ENCODE measurements at regions not wholly inside any gene's neighbourhood (a gene's known extent, or its start where the extent isn't known, plus 50 kb on each side); places are given as distances from the start of the nearest gene placed in this dataset.

DNA sequence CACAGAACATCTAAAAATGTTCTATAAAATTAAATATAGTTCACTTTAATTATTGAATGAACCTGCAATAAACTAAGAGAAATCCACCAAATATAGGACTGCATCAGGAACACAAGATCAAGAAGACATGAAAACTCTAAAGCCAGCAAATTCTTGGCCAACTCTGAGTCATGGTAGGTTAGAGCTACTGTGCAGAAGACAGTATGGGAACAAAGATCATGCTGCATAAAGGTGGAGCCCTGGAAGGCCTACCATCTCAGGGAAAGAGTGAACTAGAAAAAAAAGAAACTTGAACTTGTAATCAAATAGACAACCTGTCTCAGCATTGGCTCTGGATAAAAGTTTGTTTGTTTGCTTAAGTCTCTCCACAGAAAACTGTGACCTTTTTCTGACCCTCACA lies 66.9 kb upstream of the CNOT2 start:
- DNase-seq = no peak
- H3F3A ChIP-seq (ENCODE audit: insufficient read depth, low read length) = no peaks in the 10 kb centered on the region

DNA sequence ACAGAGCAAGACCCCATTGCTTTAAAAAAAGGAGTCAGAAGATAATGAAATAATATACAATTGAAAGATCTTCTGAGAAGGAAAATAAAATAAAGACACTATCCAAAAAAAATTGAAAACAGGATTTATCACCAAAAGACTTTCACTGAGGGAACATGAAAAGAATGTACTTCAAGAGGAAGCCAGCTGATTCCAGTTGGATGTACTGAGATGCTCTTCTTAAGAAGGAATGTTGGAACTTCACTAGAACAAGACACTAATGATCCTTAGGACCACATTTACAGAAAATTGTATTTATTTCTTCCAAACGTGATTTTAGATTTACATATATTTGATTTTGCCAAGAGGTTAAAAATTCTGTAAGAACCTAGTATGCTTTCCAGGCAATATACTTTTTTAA lies 65.6 kb upstream of the CNOT2 start:
- Histone ChIP-seq H3K9ac (ENCODE audit: low read length) (no peak overlapping the region), H3K79me2 (ENCODE audit: low read length) (no peaks in the 10 kb centered on the region), H3K4me3 (ENCODE audit: low read length) (no peak overlapping the region), H3K27me3 (replicated peaks; ENCODE audit: insufficient read depth, low read length) (no peaks in the 10 kb centered on the region), H3K36me3 (replicated peaks; ENCODE audit: insufficient read depth, low read length) (no peaks in the 10 kb centered on the region), H2AFZ (ENCODE audit: low read length) (no peak overlapping the region), H3K9me2 (replicated peaks; ENCODE audit: insufficient read depth, low read length) (no peaks in the 10 kb centered on the region), H3K27ac (ENCODE audit: low read length) (no peak overlapping the region), H4K20me1 (ENCODE audit: insufficient read depth, low read length) (no peaks in the 10 kb centered on the region), H3F3A (ENCODE audit: insufficient read depth, low read length) (no peaks in the 10 kb centered on the region), H3K4me2 (ENCODE audit: low read depth, low read length) (no peak overlapping the region), H3K9me3 (replicated peaks; ENCODE audit: insufficient read depth, low read length) (no peaks in the 10 kb centered on the region), H3K4me1 (ENCODE audit: low read length) (no peaks in the 10 kb centered on the region)
- DNase-seq = no peak
- no peak for TF ChIP-seq EZH2 (optimal IDR thresholded peaks at IDR 0.05; ENCODE audit: low read depth, low read length)
- no peak for TF ChIP-seq EZH2phosphoT487 (IDR thresholded peaks at IDR 0.05; ENCODE audit: low read length)
- TF ChIP-seq, protein P1, sequence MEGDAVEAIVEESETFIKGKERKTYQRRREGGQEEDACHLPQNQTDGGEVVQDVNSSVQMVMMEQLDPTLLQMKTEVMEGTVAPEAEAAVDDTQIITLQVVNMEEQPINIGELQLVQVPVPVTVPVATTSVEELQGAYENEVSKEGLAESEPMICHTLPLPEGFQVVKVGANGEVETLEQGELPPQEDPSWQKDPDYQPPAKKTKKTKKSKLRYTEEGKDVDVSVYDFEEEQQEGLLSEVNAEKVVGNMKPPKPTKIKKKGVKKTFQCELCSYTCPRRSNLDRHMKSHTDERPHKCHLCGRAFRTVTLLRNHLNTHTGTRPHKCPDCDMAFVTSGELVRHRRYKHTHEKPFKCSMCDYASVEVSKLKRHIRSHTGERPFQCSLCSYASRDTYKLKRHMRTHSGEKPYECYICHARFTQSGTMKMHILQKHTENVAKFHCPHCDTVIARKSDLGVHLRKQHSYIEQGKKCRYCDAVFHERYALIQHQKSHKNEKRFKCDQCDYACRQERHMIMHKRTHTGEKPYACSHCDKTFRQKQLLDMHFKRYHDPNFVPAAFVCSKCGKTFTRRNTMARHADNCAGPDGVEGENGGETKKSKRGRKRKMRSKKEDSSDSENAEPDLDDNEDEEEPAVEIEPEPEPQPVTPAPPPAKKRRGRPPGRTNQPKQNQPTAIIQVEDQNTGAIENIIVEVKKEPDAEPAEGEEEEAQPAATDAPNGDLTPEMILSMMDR (IDR thresholded peaks at IDR 0.05; ENCODE audit: low read length) = no peak

More for the DNA sequence above, 66.9 kb upstream of the CNOT2 start:
- H3K27me3 ChIP-seq (replicated peaks; ENCODE audit: insufficient read depth, low read length) = no peaks in the 10 kb centered on the region
- H3K79me2 ChIP-seq (ENCODE audit: low read length) = no peaks in the 10 kb centered on the region
- H3K9me2 ChIP-seq (replicated peaks; ENCODE audit: insufficient read depth, low read length) = no peaks in the 10 kb centered on the region
- H3K27ac ChIP-seq (ENCODE audit: low read length) = no peak overlapping the region
- H3K4me2 ChIP-seq (ENCODE audit: low read depth, low read length) = no peak overlapping the region
- H3K9ac ChIP-seq (ENCODE audit: low read length) = no peak overlapping the region
- H3K4me1 ChIP-seq (ENCODE audit: low read length) = no peaks in the 10 kb centered on the region
- TF ChIP-seq, protein P1 (IDR thresholded peaks at IDR 0.05; ENCODE audit: low read length) = no peak
- TF ChIP-seq EZH2phosphoT487 (IDR thresholded peaks at IDR 0.05; ENCODE audit: low read length) (no peak), EZH2 (optimal IDR thresholded peaks at IDR 0.05; ENCODE audit: low read depth, low read length) (no peak)
- no peak overlapping the region for H2AFZ ChIP-seq (ENCODE audit: low read length)
- no peak overlapping the region for H3K4me3 ChIP-seq (ENCODE audit: low read length)
- H3K36me3 ChIP-seq (replicated peaks; ENCODE audit: insufficient read depth, low read length) = no peaks in the 10 kb centered on the region
- no peaks in the 10 kb centered on the region for H4K20me1 ChIP-seq (ENCODE audit: insufficient read depth, low read length)
- H3K9me3 ChIP-seq (replicated peaks; ENCODE audit: insufficient read depth, low read length) = no peaks in the 10 kb centered on the region

DNA sequence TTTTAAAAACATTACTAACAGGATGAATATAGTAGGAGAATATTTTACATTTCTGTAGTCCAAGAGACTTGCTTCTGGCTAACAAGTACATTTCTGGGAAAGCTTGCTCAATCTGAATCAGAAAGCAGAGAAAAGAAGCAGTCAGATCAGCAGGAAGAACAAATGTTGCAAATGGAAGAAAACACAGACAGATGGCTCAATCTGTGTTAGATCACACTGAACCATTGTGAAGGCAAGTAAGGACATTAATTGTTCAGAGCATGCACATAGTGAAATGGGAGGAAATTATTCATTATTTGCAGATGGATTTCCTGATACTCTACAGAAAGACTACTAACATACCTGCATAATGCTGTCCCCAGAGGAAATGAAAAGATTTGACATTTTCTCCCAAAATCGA lies 65.2 kb upstream of the CNOT2 start:
- Histone ChIP-seq H4K20me1 (ENCODE audit: insufficient read depth, low read length) (no peaks in the 10 kb centered on the region), H3K27me3 (replicated peaks; ENCODE audit: insufficient read depth, low read length) (no peaks in the 10 kb centered on the region), H3K27ac (ENCODE audit: low read length) (no peak overlapping the region), H3K9me3 (replicated peaks; ENCODE audit: insufficient read depth, low read length) (no peaks in the 10 kb centered on the region), H3K36me3 (replicated peaks; ENCODE audit: insufficient read depth, low read length) (no peaks in the 10 kb centered on the region), H3K4me3 (ENCODE audit: low read length) (no peak overlapping the region), H3K79me2 (ENCODE audit: low read length) (no peaks in the 10 kb centered on the region), H3K9ac (ENCODE audit: low read length) (no peak overlapping the region), H3K4me2 (ENCODE audit: low read depth, low read length) (no peak overlapping the region), H3K9me2 (replicated peaks; ENCODE audit: insufficient read depth, low read length) (no peaks in the 10 kb centered on the region), H3F3A (ENCODE audit: insufficient read depth, low read length) (no peaks in the 10 kb centered on the region), H2AFZ (ENCODE audit: low read length) (no peak overlapping the region), H3K4me1 (ENCODE audit: low read length) (no peaks in the 10 kb centered on the region)
- no peak for TF ChIP-seq EZH2phosphoT487 (IDR thresholded peaks at IDR 0.05; ENCODE audit: low read length)
- no peak for TF ChIP-seq EZH2 (optimal IDR thresholded peaks at IDR 0.05; ENCODE audit: low read depth, low read length)
- TF ChIP-seq, protein P1 (IDR thresholded peaks at IDR 0.05; ENCODE audit: low read length) = no peak
- DNase-seq = no peak
